ENCODE measurements at regions not wholly inside any gene's neighbourhood (a gene's known extent, or its start where the extent isn't known, plus 50 kb on each side); places are given as distances from the start of the nearest gene placed in this dataset.
"Not testable (repeated sequence)": the region's sequence is repeated elsewhere in the genome, so short reads cannot be mapped to it uniquely, and the experiment has no call there.

GRCh38 chr10:29386342-29386999, 97.6 kb downstream of the LYZL1 start:
- Mint-ChIP-seq H3K36me3 (no peaks in the 10 kb centered on the region), H3K4me1 (no peaks in the 10 kb centered on the region), H3K27ac (no peak overlapping the region), H3K4me3 (no peak overlapping the region), H3K27me3 (ENCODE audit: low read depth in 2 of 2) (peaks cover 0 to 12% of the 10 kb centered on the region in 2 donors), H3K9me3 (no peaks in the 10 kb centered on the region)
- Histone ChIP-seq H3K4me1 (ENCODE audit: control insufficient read depth, insufficient read depth, low read length) (no peaks in the 10 kb centered on the region), H3K9me3 (ENCODE audit: control insufficient read depth, insufficient read depth, low read length) (no peaks in the 10 kb centered on the region), H3K36me3 (ENCODE audit: control insufficient read depth, insufficient read depth, low read length) (no peaks in the 10 kb centered on the region), H3K4me3 (ENCODE audit: low read length) (no peak overlapping the region), H3K27ac (ENCODE audit: low read length) (no peak overlapping the region), H3K27me3 (ENCODE audit: control insufficient read depth, insufficient read depth, low read length) (no peaks in the 10 kb centered on the region)
- peak; percentile 60 to 70 (median 63) for ATAC-seq
- peak; percentile 80 for TF ChIP-seq CTCF (IDR thresholded peaks at IDR 0.05)
- intact Hi-C loops (cut with micrococcal nuclease) = loop anchor here (5.0 kb wide), 1 partner anchor 61 kb away; no protein-coding TSS in a partner anchor
- peak in 1 of 2 donors; percentile 60 for DNase-seq
- WGBS (ENCODE audit: insufficient coverage) = 59% methylated on average over 5 of the region's 8 CpGs

GRCh38 chr10:29387269-29387668, 98.4 kb downstream of the LYZL1 start:
- intact Hi-C loops (cut with micrococcal nuclease) = loop anchor here (5.0 kb wide), 1 partner anchor 60 kb away; no protein-coding TSS in a partner anchor
- H3K36me3 Mint-ChIP-seq = no peaks in the 10 kb centered on the region

GRCh38 chr10:29388112-29388511, 99.2 kb downstream of the LYZL1 start:
- H3K27me3 ChIP-seq (ENCODE audit: control insufficient read depth, insufficient read depth, low read length); ATAC-seq; H3K36me3 ChIP-seq (ENCODE audit: control insufficient read depth, insufficient read depth, low read length); H3K36me3 Mint-ChIP-seq; H3K27ac ChIP-seq (ENCODE audit: low read length); H3K4me1 ChIP-seq (ENCODE audit: control insufficient read depth, insufficient read depth, low read length); H3K27ac Mint-ChIP-seq; H3K9me3 Mint-ChIP-seq; H3K4me1 Mint-ChIP-seq; H3K4me3 Mint-ChIP-seq; H3K4me3 ChIP-seq (ENCODE audit: low read length); H3K9me3 ChIP-seq (ENCODE audit: control insufficient read depth, insufficient read depth, low read length); DNase-seq: not testable (repeated sequence)
- 50% methylated on average over 2 of the region's 2 CpGs for WGBS (ENCODE audit: insufficient coverage)
- H3K27me3 Mint-ChIP-seq (ENCODE audit: low read depth in 2 of 2) = peaks cover 0 to 12% of the 10 kb centered on the region in 2 donors
- intact Hi-C loops (cut with micrococcal nuclease) = loop anchor here (5.0 kb wide), 1 partner anchor 59 kb away; no protein-coding TSS in a partner anchor

More at GRCh38 chr10:29387269-29387668, 98.4 kb downstream of the LYZL1 start:
- no peaks in the 10 kb centered on the region for H3K27me3 ChIP-seq (ENCODE audit: control insufficient read depth, insufficient read depth, low read length)
- no peak overlapping the region for H3K4me3 Mint-ChIP-seq
- no peaks in the 10 kb centered on the region for H3K4me1 ChIP-seq (ENCODE audit: control insufficient read depth, insufficient read depth, low read length)
- no peaks in the 10 kb centered on the region for H3K9me3 ChIP-seq (ENCODE audit: control insufficient read depth, insufficient read depth, low read length)
- no peaks in the 10 kb centered on the region for H3K36me3 ChIP-seq (ENCODE audit: control insufficient read depth, insufficient read depth, low read length)
- DNase-seq (no peak), ATAC-seq (no peak)
- 84% methylated on average over 5 of the region's 5 CpGs for WGBS (ENCODE audit: insufficient coverage)
- H3K27ac ChIP-seq (ENCODE audit: low read length) = no peak overlapping the region
- no peak overlapping the region for H3K4me3 ChIP-seq (ENCODE audit: low read length)
- peaks cover 0 to 15% of the 10 kb centered on the region in 2 donors for H3K27me3 Mint-ChIP-seq (ENCODE audit: low read depth in 2 of 2)
- TF ChIP-seq CTCF (IDR thresholded peaks at IDR 0.05) = no peak
- H3K9me3 Mint-ChIP-seq = no peaks in the 10 kb centered on the region
- no peak overlapping the region for H3K27ac Mint-ChIP-seq
- H3K4me1 Mint-ChIP-seq = no peaks in the 10 kb centered on the region

GRCh38 chr10:29389493-29389892, 100.6 kb downstream of the LYZL1 start:
- peaks cover 0 to 6% of the 10 kb centered on the region in 2 donors for H3K27me3 Mint-ChIP-seq (ENCODE audit: low read depth in 2 of 2)
- no peaks in the 10 kb centered on the region for H3K36me3 Mint-ChIP-seq
- no peaks in the 10 kb centered on the region for H3K4me1 ChIP-seq (ENCODE audit: control insufficient read depth, insufficient read depth, low read length)
- no peak overlapping the region for H3K27ac ChIP-seq (ENCODE audit: low read length)
- WGBS (ENCODE audit: insufficient coverage) = 87% methylated on average over 3 of the region's 3 CpGs
- H3K4me3 ChIP-seq (ENCODE audit: low read length) = no peak overlapping the region
- no peaks in the 10 kb centered on the region for H3K4me1 Mint-ChIP-seq
- no peaks in the 10 kb centered on the region for H3K9me3 ChIP-seq (ENCODE audit: control insufficient read depth, insufficient read depth, low read length)
- DNase-seq (no peak), ATAC-seq (no peak)
- no peaks in the 10 kb centered on the region for H3K9me3 Mint-ChIP-seq
- no peak overlapping the region for H3K4me3 Mint-ChIP-seq
- H3K36me3 ChIP-seq (ENCODE audit: control insufficient read depth, insufficient read depth, low read length) = no peaks in the 10 kb centered on the region
- H3K27ac Mint-ChIP-seq = no peak overlapping the region
- intact Hi-C loops (cut with micrococcal nuclease) = loop anchor here (5.0 kb wide), 1 partner anchor 58 kb away; no protein-coding TSS in a partner anchor
- TF ChIP-seq CTCF (IDR thresholded peaks at IDR 0.05) = no peak
- H3K27me3 ChIP-seq (ENCODE audit: control insufficient read depth, insufficient read depth, low read length) = no peaks in the 10 kb centered on the region
